Heart left ventricle (tissue), 16 donors: ENCODE measurements at regions not wholly inside any gene's neighbourhood (a gene's known extent, or its start where the extent isn't known, plus 50 kb on each side); places are given as distances from the start of the nearest gene placed in this dataset.

Source experiments
- ATAC-seq, 4 donors: fragments of 200-7000 bp; cut with Tn5 transposase; one replicate each; pipeline ENCODE4 v1.9.1; 2020 to 2022; ENCODE audit warnings: moderate library complexity in 4 of 4, mild to moderate bottlenecking in 3 of 4, moderate number of reproducible peaks in 1 of 4
- DNase-seq, 5 donors: peaks; one replicate each; pipeline ENCODE4 v3.0.0-alpha.2; 2020
- H3K27ac ChIP-seq, 12 donors: fragments of 200-600 bp; sonication (generic) in 4 of 12; one replicate each; pipeline versions ENCODE4 v1.5.0 to v1.8.0; 2016 to 2022; ENCODE audit warnings: mild to moderate bottlenecking in 2 of 12
- H3K27me3 ChIP-seq, 9 donors: fragments of 200-600 bp; sonication (generic) in 2 of 9; one replicate each; pipeline versions ENCODE4 v1.5.1 to v1.8.0; 2016 to 2022; ENCODE audit warnings: mild to moderate bottlenecking in 3 of 9
- H3K36me3 ChIP-seq, 9 donors: fragments of 200-600 bp; sonication (generic) in 2 of 9; one replicate each; pipeline versions ENCODE4 v1.5.0 to v1.8.0; 2018 to 2022; ENCODE audit warnings: mild to moderate bottlenecking in 2 of 9
- H3K4me1 ChIP-seq, 12 donors: fragments of 200-600 bp; sonication (generic) in 4 of 12; one replicate each; pipeline versions ENCODE4 v1.5.0 to v1.8.0; 2016 to 2022; ENCODE audit warnings: mild to moderate bottlenecking in 3 of 12
- H3K4me3 ChIP-seq, 12 donors: fragments of 200-600 bp; sonication (generic) in 4 of 12; one replicate each; pipeline versions ENCODE4 v1.5.0 to v1.8.0; 2017 to 2022; ENCODE audit warnings: mild to moderate bottlenecking in 9 of 12, moderate library complexity in 4 of 12
- H3K9me3 ChIP-seq, 12 donors: fragments of 200-600 bp; sonication (generic) in 4 of 12; one replicate each; pipeline versions ENCODE4 v1.5.0 to v1.8.0; 2016 to 2022; ENCODE audit warnings: mild to moderate bottlenecking in 1 of 12
- CTCF ChIP-seq, 12 donors: fragments of 200-600 bp; sonication (generic) in 4 of 12; IDR thresholded peaks; one replicate each; pipeline versions ENCODE4 v1.5.0 to v1.8.0; 2018 to 2022; ENCODE audit warnings: antibody characterized with exemption in 12 of 12, mild to moderate bottlenecking in 5 of 12
- POLR2A ChIP-seq, 2 donors: fragments of 450-650 bp; IDR thresholded peaks; one replicate each; pipeline ENCODE4 v1.6.1; 2017; ENCODE audit warnings: antibody characterized with exemption in 2 of 2, mild to moderate bottlenecking in 2 of 2, moderate library complexity in 2 of 2
- WGBS, 4 donors: extraction: QIAGEN DNeasy Blood & Tissue Kit in 2 of 4; methylation state at CpG; one replicate each; pipeline versions ENCODE4 v1.1.5 to v1.1.7; 2013 to 2018; 5-methylcytosine and 5-hydroxymethylcytosine counted together
- intact Hi-C, 10 donors: fragments of 100-400 bp; cut with DNase I; formaldehyde crosslinking; loops; one replicate each; pipeline versions ENCODE4 v1.11.1 to v1.14.2; 2022
- donor health status: ischemic (EF 13 %, LVEDD 7.1; RV severe dilation, severe dysfunction).
- donor health status: healthy with polysubstance abuse.
- donor health status: DM: no; HTN: yes; CAD: no.
- donor health status: DM: no; HTN: no; CAD: no.
- donor health status: ischemic (EF 25% LVEDD 6.9; RV normal size, moderate dysfunction).
- donor health status: ischemic (EF 25% LVEDD 5.7; RV mildly dilated, moderate dysfunction).
- donor health status: healthy.
- donor health status: DM: yes; HTN: yes; CAD: no.
- donor health status: ischemic (EF 35%, LVEDD 5.7; RV mildly dilated, moderate dysfunction).
- donor health status: nonischemic (EF 11% LVEDD 7.7; RV severe dilation, severe dysfunction).
- donor health status: DM: yes; HTN: yes; CAD: no.
- donor health status: PGD.
- donor health status: ischemic (EF 29% LVEDD 5.4; RV normal size, mild dysfunction).
- donor health status: nonischemic (EF 23%, LVEDD 6.1; RV moderate dilation, normal function).

- Histone ChIP-seq H3K4me3 (no peak overlapping the region), H3K36me3 (no peaks in the 10 kb centered on the region), H3K4me1 (no peaks in the 10 kb centered on the region), H3K27ac (no peak overlapping the region), H3K27me3 (no peaks in the 10 kb centered on the region), H3K9me3 (no peaks in the 10 kb centered on the region)
- intact Hi-C loops: no loop called here
- ATAC-seq (no peak), DNase-seq (no peak)
- TF ChIP-seq POLR2A (IDR thresholded peaks at IDR 0.05): no peak
- TF ChIP-seq CTCF (IDR thresholded peaks at IDR 0.05): no peak
- 85 to 100% (median 91%) methylated on average over 2 of the region's 2 CpGs for WGBS, 4 donors
These were observed 115.3 kb downstream of the CD83 start for GRCh38 chr6:14232889-14233288.

DNA sequence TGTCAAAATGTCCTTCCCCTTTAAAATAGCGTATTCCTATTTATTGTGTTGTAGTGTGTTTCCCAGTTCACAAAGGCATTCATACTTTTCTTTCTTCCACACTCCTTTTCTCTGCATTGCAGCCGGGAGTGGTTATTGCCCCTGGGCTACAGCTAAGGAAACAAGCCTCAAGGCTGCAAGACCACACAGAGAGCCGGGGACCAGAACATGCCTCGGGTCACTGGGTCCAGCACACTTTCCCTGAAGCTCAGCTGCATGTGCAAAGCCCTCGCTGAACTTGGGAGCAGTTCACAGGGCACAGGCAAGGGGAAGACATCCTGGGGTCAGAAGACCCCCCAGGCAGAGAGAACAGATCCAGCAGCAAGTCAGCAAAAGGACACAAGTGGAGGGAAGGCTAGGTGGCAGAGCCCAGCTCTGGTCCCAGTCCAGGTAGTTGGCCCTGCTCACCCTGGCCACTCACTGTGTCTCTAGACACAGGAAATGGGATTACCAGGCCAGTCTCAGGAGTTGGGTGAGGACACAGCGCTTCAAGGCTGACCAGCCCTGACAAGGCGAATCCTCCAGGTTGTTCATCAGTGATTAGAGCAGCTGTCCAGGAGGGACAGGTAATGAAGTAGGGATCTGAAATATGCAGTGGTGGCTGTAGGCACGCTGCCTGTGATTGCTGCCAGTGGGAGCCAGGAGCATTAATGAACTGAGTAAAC, 118.2 kb downstream of the CD83 start:
- H3K27ac ChIP-seq: no peak overlapping the region
- TF ChIP-seq CTCF (IDR thresholded peaks at IDR 0.05) (no peak), POLR2A (IDR thresholded peaks at IDR 0.05) (no peak)
- ATAC-seq (no peak), DNase-seq (no peak)
- H3K4me3 ChIP-seq: no peak overlapping the region
- WGBS, 4 donors: 89 to 96% (median 94%) methylated on average over 8 of the region's 8 CpGs
- H3K36me3 ChIP-seq: no peaks in the 10 kb centered on the region
- intact Hi-C loops: no loop called here
- no peaks in the 10 kb centered on the region for H3K27me3 ChIP-seq
- H3K9me3 ChIP-seq: peaks cover 0 to 11% (median 0%) of the 10 kb centered on the region in 12 donors
- no peaks in the 10 kb centered on the region for H3K4me1 ChIP-seq

GRCh38 chr6:14239097-14239496, 121.5 kb downstream of the CD83 start:
- no peaks in the 10 kb centered on the region for H3K36me3 ChIP-seq
- DNase-seq: no peak
- intact Hi-C loops: no loop called here

More at GRCh38 chr6:14239097-14239496, 121.5 kb downstream of the CD83 start:
- ATAC-seq: no peak
- H3K27ac ChIP-seq: no peak overlapping the region
- no peaks in the 10 kb centered on the region for H3K27me3 ChIP-seq
- no peak overlapping the region for H3K4me3 ChIP-seq
- H3K4me1 ChIP-seq: no peaks in the 10 kb centered on the region
- TF ChIP-seq CTCF (IDR thresholded peaks at IDR 0.05): no peak
- TF ChIP-seq POLR2A (IDR thresholded peaks at IDR 0.05): no peak
- peaks cover 0 to 11% (median 0%) of the 10 kb centered on the region in 12 donors for H3K9me3 ChIP-seq
- WGBS, 4 donors: 91 to 98% (median 96%) methylated on average over 2 of the region's 2 CpGs
